GM12892 (cell line): ENCODE measurements at regions not wholly inside any gene's neighbourhood (a gene's known extent, or its start where the extent isn't known, plus 50 kb on each side); places are given as distances from the start of the nearest gene placed in this dataset.

Source experiments
- POLR2A ChIP-seq: IDR thresholded peaks from 2 replicates; pipeline ENCODE4 v1.6.1; 2011; ENCODE audit warnings: low read depth, low read length, control low read depth
- POLR2AphosphoS5 ChIP-seq: IDR thresholded peaks from 2 replicates; pipeline ENCODE4 v1.6.1; 2011; ENCODE audit warnings: low read depth, low read length, control low read depth
- TAF1 ChIP-seq: IDR thresholded peaks from 2 replicates; pipeline ENCODE4 v1.6.1; 2011; ENCODE audit warnings: low read depth, mild to moderate bottlenecking, control low read depth, low read length, borderline replicate concordance

DNA sequence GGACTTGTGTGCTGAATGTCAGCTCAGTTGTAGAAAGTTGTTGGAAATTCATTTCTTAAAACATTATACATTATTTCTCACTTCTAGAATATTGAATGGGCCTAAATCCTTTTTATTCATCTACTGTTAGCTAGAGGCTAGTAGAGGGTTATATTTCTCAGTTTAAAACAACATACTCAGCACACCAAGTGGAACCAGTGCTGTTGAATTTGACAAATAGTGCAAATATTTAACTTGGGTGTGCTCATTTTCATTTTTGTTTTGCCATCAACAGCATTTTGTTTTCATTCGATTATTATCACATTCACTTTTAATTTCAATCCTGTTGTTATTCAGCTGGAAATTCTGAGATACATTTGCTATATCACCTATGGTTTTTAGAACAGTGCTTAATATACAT lies 269.4 kb upstream of the PEX5L start:
- no peak for TF ChIP-seq POLR2AphosphoS5
- TF ChIP-seq TAF1, result no peak
- no peak for TF ChIP-seq POLR2A
